Astrocyte of the cerebellum (primary cell): ENCODE measurements at regions not wholly inside any gene's neighbourhood (a gene's known extent, or its start where the extent isn't known, plus 50 kb on each side); places are given as distances from the start of the nearest gene placed in this dataset.

ENCODE experiments used
- DNase-seq: peaks from one replicate; pipeline ENCODE4 v3.0.0-alpha.2; 2011; ENCODE audit warnings: low read depth
- H3K4me3 ChIP-seq: 2 replicates; pipeline ENCODE4 v1.5.1; 2011; ENCODE audit warnings: mild to moderate bottlenecking, low read depth, low read length, moderate library complexity
- in situ Hi-C: cut with HindIII; loops from 2 replicates; pipeline ENCODE4 v1.10.0; 2017; ENCODE audit warnings: low sequenced_read_pairs
- TF ChIP-seq, protein P1 (sequence below): IDR thresholded peaks from 2 replicates; pipeline ENCODE4 v1.5.1; 2012; ENCODE audit warnings: low read length, low read depth, moderate library complexity, mild to moderate bottlenecking; ENCODE audit errors: missing control alignments

- DNase-seq: no peak
- in situ Hi-C loops: no loop called here
- TF ChIP-seq, protein P1, sequence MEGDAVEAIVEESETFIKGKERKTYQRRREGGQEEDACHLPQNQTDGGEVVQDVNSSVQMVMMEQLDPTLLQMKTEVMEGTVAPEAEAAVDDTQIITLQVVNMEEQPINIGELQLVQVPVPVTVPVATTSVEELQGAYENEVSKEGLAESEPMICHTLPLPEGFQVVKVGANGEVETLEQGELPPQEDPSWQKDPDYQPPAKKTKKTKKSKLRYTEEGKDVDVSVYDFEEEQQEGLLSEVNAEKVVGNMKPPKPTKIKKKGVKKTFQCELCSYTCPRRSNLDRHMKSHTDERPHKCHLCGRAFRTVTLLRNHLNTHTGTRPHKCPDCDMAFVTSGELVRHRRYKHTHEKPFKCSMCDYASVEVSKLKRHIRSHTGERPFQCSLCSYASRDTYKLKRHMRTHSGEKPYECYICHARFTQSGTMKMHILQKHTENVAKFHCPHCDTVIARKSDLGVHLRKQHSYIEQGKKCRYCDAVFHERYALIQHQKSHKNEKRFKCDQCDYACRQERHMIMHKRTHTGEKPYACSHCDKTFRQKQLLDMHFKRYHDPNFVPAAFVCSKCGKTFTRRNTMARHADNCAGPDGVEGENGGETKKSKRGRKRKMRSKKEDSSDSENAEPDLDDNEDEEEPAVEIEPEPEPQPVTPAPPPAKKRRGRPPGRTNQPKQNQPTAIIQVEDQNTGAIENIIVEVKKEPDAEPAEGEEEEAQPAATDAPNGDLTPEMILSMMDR: no peak
- H3K4me3 ChIP-seq: no peak overlapping the region
Observed at GRCh38 chr1:203569490-203570318, 56.9 kb upstream of the ATP2B4 start.

GRCh38 chr1:203570805-203571204 lies 55.8 kb upstream of the ATP2B4 start:
- in situ Hi-C loops: no loop called here
- no peak overlapping the region for H3K4me3 ChIP-seq
- DNase-seq: no peak
- TF ChIP-seq, protein P1: no peak

- H3K4me3 ChIP-seq: no peak overlapping the region
- no peak for DNase-seq
- TF ChIP-seq, protein P1: no peak
- in situ Hi-C loops: no loop called here
Observed at GRCh38 chr1:203571661-203572060, 55.0 kb upstream of the ATP2B4 start.

DNA sequence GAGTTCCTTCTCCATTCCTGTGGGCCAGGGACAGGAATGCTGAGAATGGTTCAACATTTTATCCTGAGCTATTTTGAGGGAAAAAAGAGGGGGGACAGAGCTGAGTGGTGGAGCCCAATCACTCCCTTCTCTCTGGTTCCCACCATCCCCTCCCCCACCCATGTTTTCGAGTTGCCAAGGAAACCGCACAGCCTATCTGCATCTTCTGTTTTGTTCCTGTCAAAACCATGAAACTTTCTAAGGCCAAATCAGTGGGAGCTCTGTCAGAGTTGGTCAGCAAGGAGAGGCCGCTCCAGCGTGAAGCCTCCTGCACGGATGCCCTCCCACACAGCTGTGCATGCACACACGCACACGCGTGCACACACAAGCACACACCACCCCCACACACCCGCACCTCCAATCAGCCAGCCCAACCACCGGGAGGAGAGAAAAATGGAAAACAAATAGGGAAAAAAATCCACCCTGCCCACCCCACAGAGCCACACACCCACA lies 54.5 kb upstream of the ATP2B4 start:
- TF ChIP-seq, protein P1: no peak
- DNase-seq: peak; percentile 63
- in situ Hi-C loops: no loop called here
- no peak overlapping the region for H3K4me3 ChIP-seq

DNA sequence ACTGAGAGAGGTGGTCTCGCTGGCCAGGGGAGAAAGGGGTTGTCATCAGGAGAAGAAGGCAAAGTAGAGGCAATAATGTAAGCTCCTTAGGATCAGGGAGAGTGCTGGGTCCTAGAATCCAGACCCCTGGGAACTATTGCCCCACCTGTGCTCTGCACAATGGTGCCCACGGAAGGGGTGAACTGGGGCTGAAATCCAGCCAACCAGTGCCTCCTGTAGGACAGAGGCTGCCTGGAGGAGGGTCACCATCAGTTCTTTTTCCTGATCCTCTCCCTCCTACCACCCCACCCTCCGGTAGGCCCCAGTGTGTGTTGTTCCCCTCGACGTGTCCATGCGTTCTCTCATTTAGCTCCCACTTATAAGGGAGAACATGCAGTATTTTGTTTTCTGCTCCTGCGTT lies 52.9 kb upstream of the ATP2B4 start:
- in situ Hi-C loops: no loop called here
- TF ChIP-seq, protein P1: no peak

More for the DNA sequence above, 52.9 kb upstream of the ATP2B4 start:
- no peak for DNase-seq
- H3K4me3 ChIP-seq: no peak overlapping the region
